GM12878 (cell line): ENCODE measurements at regions not wholly inside any gene's neighbourhood (a gene's known extent, or its start where the extent isn't known, plus 50 kb on each side); places are given as distances from the start of the nearest gene placed in this dataset.

Experiments used
- ATAC-seq: fragments of 200-7000 bp; cut with Tn5 transposase; 3 replicates; pipeline ENCODE4 v1.9.1; 2020; ENCODE audit warnings: mild to moderate bottlenecking, moderate library complexity
- BruUV-seq: library from RNA; stranded (reverse); fragments of 400-500 nt; replicated peaks from 2 replicates; lab custom pipeline; 2021; lab: Mats Ljungman, UMichigan
- CTCF ChIA-PET: fragments of 300-600 bp; sonication (Branson Sonifier 250); formaldehyde crosslinking; extraction: SDS; loops from one replicate; lab custom pipeline; 2021; ENCODE audit warnings: inconsistent platforms; lab: Yijun Ruan, JAX
- POLR2A ChIA-PET: fragments of 350-600 bp; formaldehyde crosslinking; extraction: SDS; loops from one replicate; lab custom pipeline; 2021; ENCODE audit warnings: inconsistent platforms; lab: Charles Lee
- RAD21 ChIA-PET: fragments of 300-600 bp; sonication (Branson Sonifier 250); formaldehyde crosslinking; loops from one replicate; lab custom pipeline; 2023; ENCODE audit warnings: antibody characterized with exemption; ENCODE audit not compliant: unreplicated experiment; lab: Charles Lee
- SMC1A ChIA-PET: fragments of 300-600 bp; sonication (Branson Sonifier 250); formaldehyde crosslinking; loops from one replicate; lab custom pipeline; 2023; ENCODE audit not compliant: unreplicated experiment, uncharacterized antibody; lab: Charles Lee
- DNase-seq: peaks from one replicate; pipeline ENCODE4 v3.0.0-alpha.2; 2011; ENCODE audit warnings: low read depth, low spot score
- FAIRE-seq: peaks from 3 replicates; lab custom pipeline; 2011; peaks lifted over from hg19 to GRCh38; lab: Jason Lieb, UNC
- H2AFZ ChIP-seq: 2 replicates; pipeline ENCODE4 v1.6.0; 2011; ENCODE audit warnings: low read depth, low read length, control low read depth; ENCODE audit not compliant: control insufficient read depth
- H3K27ac ChIP-seq: 2 replicates; pipeline ENCODE4 v1.5.1; 2011; ENCODE audit warnings: control low read depth; ENCODE audit not compliant: control insufficient read depth, insufficient read depth
- H3K27me3 ChIP-seq, 2 experiments: replicated peaks in 1 of 2; 2 replicates each; pipeline versions ENCODE4 v1.6.0 to v1.6.1; 2011; ENCODE audit warnings: low read length in 1 of 2; ENCODE audit not compliant: control insufficient read depth in 2 of 2, insufficient read depth in 2 of 2
- H3K36me3 ChIP-seq, 2 experiments: 2 replicates each; pipeline ENCODE4 v1.5.1; 2011; ENCODE audit warnings: low read length in 1 of 2; ENCODE audit not compliant: control insufficient read depth in 2 of 2, insufficient read depth in 2 of 2
- H3K4me1 ChIP-seq: 2 replicates; pipeline ENCODE4 v1.6.1; 2011; ENCODE audit warnings: mild to moderate bottlenecking, low read length, moderate library complexity, mixed read lengths; ENCODE audit not compliant: control insufficient read depth, insufficient read depth
- H3K4me2 ChIP-seq: 2 replicates; pipeline ENCODE4 v1.6.0; 2011; ENCODE audit warnings: control low read depth; ENCODE audit not compliant: control insufficient read depth, insufficient read depth
- H3K4me3 ChIP-seq: fragments of 200-600 bp; sonication (generic); 2 replicates; pipeline ENCODE4 v1.5.1; 2016
- H3K79me2 ChIP-seq: 2 replicates; pipeline ENCODE4 v1.6.0; 2011; ENCODE audit warnings: low read length; ENCODE audit not compliant: control insufficient read depth, insufficient read depth
- H3K9ac ChIP-seq: 2 replicates; pipeline ENCODE4 v1.8.0; 2011; ENCODE audit warnings: low read length, control low read depth, mixed read lengths; ENCODE audit not compliant: control insufficient read depth, insufficient read depth
- H3K9me3 ChIP-seq: replicated peaks from 3 replicates; pipeline ENCODE4 v1.5.1; 2011; ENCODE audit warnings: mild to moderate bottlenecking, low read length; ENCODE audit not compliant: control insufficient read depth, insufficient read depth
- H4K20me1 ChIP-seq: 2 replicates; pipeline ENCODE4 v1.6.0; 2011; ENCODE audit not compliant: control insufficient read depth, insufficient read depth
- BCL11A ChIP-seq: IDR thresholded peaks from 2 replicates; pipeline ENCODE4 v1.6.1; 2011; ENCODE audit warnings: low read depth, low read length
- EP300 ChIP-seq, 2 experiments: fragments of 150-350 bp in 1 of 2; IDR thresholded peaks; 2 replicates each; pipeline ENCODE4 v1.6.1; 2011 to 2012; ENCODE audit warnings: low read depth in 2 of 2, low read length in 2 of 2, borderline replicate concordance in 1 of 2, improper control_type of control experiment in 1 of 2, inconsistent platforms in 1 of 2; ENCODE audit not compliant: control insufficient read depth in 1 of 2
- ESRRA ChIP-seq: IDR thresholded peaks from 2 replicates; pipeline ENCODE4 v1.6.1; 2012; ENCODE audit warnings: mild to moderate bottlenecking, low read length, improper control_type of control experiment
- KDM1A ChIP-seq: fragments of 200-600 bp; sonication (generic); IDR thresholded peaks from 2 replicates; pipeline ENCODE4 v1.6.1; 2016; ENCODE audit warnings: borderline replicate concordance
- MXI1 ChIP-seq: fragments of 150-350 bp; IDR thresholded peaks from 2 replicates; pipeline ENCODE4 v1.6.1; 2011; ENCODE audit warnings: low read depth, mild to moderate bottlenecking, inconsistent platforms, low read length, improper control_type of control experiment
- NFYA ChIP-seq: IDR thresholded peaks from 2 replicates; pipeline ENCODE4 v1.6.1; 2011; ENCODE audit warnings: low read depth, mild to moderate bottlenecking, low read length, improper control_type of control experiment, borderline replicate concordance
- PBX3 ChIP-seq: IDR thresholded peaks from 2 replicates; pipeline ENCODE4 v1.6.1; 2011; ENCODE audit warnings: mild to moderate bottlenecking, low read depth, low read length, moderate library complexity; ENCODE audit not compliant: insufficient replicate concordance
- PKNOX1 ChIP-seq: fragments of 450-650 bp; IDR thresholded peaks from 2 replicates; pipeline ENCODE4 v1.6.1; 2016; ENCODE audit warnings: mild to moderate bottlenecking
- SIN3A ChIP-seq: IDR thresholded peaks from 2 replicates; pipeline ENCODE4 v1.6.1; 2012; ENCODE audit warnings: low read depth, low read length, improper control_type of control experiment
- SIX5 ChIP-seq: IDR thresholded peaks from 2 replicates; pipeline ENCODE4 v1.6.1; 2011; ENCODE audit warnings: mild to moderate bottlenecking, low read depth, low read length, moderate library complexity; ENCODE audit not compliant: severe bottlenecking
- SMAD5 ChIP-seq: IDR thresholded peaks from 2 replicates; pipeline ENCODE4 v1.6.1; 2016; ENCODE audit warnings: antibody characterized with exemption, low read depth
- STAT3 ChIP-seq: IDR thresholded peaks from 2 replicates; pipeline ENCODE4 v1.6.1; 2011; ENCODE audit warnings: low read depth, low read length, improper control_type of control experiment
- TCF7 ChIP-seq: IDR thresholded peaks from 2 replicates; pipeline ENCODE4 v1.6.1; 2014; ENCODE audit warnings: antibody characterized with exemption, borderline replicate concordance
- YBX1 ChIP-seq: fragments of 450-650 bp; IDR thresholded peaks from 2 replicates; pipeline ENCODE4 v1.6.1; 2016; ENCODE audit warnings: antibody characterized with exemption
- ZNF207 ChIP-seq: fragments of 450-650 bp; IDR thresholded peaks from 2 replicates; pipeline ENCODE4 v1.6.1; 2014; ENCODE audit warnings: antibody characterized with exemption, mild to moderate bottlenecking, borderline replicate concordance
- ZNF592 ChIP-seq: fragments of 450-650 bp; IDR thresholded peaks from 2 replicates; pipeline ENCODE4 v1.6.1; 2017; ENCODE audit warnings: mild to moderate bottlenecking, moderate library complexity
- WGBS: methylation state at CpG from one replicate; pipeline ENCODE4 v1.1.6; 2016; ENCODE audit warnings: low lambda C conversion rate; ENCODE audit not compliant: insufficient replicate concordance, insufficient coverage; ENCODE audit errors: missing lambda C conversion rate; 5-methylcytosine and 5-hydroxymethylcytosine counted together
- in situ Hi-C: fragments of 300-500 bp; cut with MboI; formaldehyde crosslinking; loops from 9 replicates; pipeline ENCODE4 v1.14.3; 2018; ENCODE audit warnings: mixed read lengths
- intact Hi-C: fragments of 100-400 bp; cut with micrococcal nuclease; formaldehyde crosslinking; loops from one replicate; pipeline ENCODE4 v1.14.2; 2022; ENCODE audit not compliant: unreplicated experiment
- TF ChIP-seq, protein P1 (sequence below): fragments of 450-650 bp; IDR thresholded peaks from 2 replicates; pipeline ENCODE4 v1.6.1; 2016; ENCODE audit warnings: mild to moderate bottlenecking

- POLR2A ChIA-PET, result no interaction called here
- CTCF ChIA-PET, result no interaction called here
- Histone ChIP-seq H4K20me1 (no peaks in the 10 kb centered on the region), H3K4me3 (no peak overlapping the region), H3K27ac (no peak overlapping the region), H2AFZ (no peak overlapping the region), H3K9me3 (no peaks in the 10 kb centered on the region; the same call in 2 of the 3 replicates), H3K4me2 (no peak overlapping the region), H3K9ac (no peak overlapping the region), H3K27me3 (no peaks in the 10 kb centered on the region; a peak in 1 of 4 replicates), H3K36me3 (no peaks in the 10 kb centered on the region), H3K79me2 (no peaks in the 10 kb centered on the region), H3K4me1 (no peaks in the 10 kb centered on the region)
- no peak for TF ChIP-seq NFYA
- no peak for TF ChIP-seq SIN3A
- no peak for TF ChIP-seq MXI1
- TF ChIP-seq PBX3, result no peak
- TF ChIP-seq SMAD5, result no peak
- TF ChIP-seq PKNOX1, result no peak
- TF ChIP-seq ZNF592, result no peak
- no peak for TF ChIP-seq BCL11A
- TF ChIP-seq YBX1, result no peak
- no peak for TF ChIP-seq KDM1A
- TF ChIP-seq ESRRA, result no peak
- no peak for TF ChIP-seq ZNF207
- TF ChIP-seq TCF7, result no peak
- TF ChIP-seq STAT3, result no peak
- no peak for TF ChIP-seq SIX5
- no peak for TF ChIP-seq EP300 (IDR thresholded peaks at IDR 0.05; ENCODE audit: borderline replicate concordance in 1 of 2, control insufficient read depth in 1 of 2, low read depth in 2 of 2, low read length in 2 of 2)
- TF ChIP-seq, protein P1, sequence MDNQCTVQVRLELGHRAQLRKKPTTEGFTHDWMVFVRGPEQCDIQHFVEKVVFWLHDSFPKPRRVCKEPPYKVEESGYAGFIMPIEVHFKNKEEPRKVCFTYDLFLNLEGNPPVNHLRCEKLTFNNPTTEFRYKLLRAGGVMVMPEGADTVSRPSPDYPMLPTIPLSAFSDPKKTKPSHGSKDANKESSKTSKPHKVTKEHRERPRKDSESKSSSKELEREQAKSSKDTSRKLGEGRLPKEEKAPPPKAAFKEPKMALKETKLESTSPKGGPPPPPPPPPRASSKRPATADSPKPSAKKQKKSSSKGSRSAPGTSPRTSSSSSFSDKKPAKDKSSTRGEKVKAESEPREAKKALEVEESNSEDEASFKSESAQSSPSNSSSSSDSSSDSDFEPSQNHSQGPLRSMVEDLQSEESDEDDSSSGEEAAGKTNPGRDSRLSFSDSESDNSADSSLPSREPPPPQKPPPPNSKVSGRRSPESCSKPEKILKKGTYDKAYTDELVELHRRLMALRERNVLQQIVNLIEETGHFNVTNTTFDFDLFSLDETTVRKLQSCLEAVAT, result no peak
- in situ Hi-C loops, result no loop called here
- intact Hi-C loops, result no loop called here
- FAIRE-seq (no peak), DNase-seq (no peak), ATAC-seq (no peak)
- SMC1A ChIA-PET, result no interaction called here
- WGBS, result 11% methylated on average over 1 of the region's 1 CpG
- no TSS peak for BruUV-seq
- RAD21 ChIA-PET, result no interaction called here
Observed at GRCh38 chr1:232132572-232132971, 497.4 kb downstream of the SIPA1L2 start.
